Keratinocyte (primary cell): ENCODE measurements at regions not wholly inside any gene's neighbourhood (a gene's known extent, or its start where the extent isn't known, plus 50 kb on each side); places are given as distances from the start of the nearest gene placed in this dataset.

ENCODE experiments used
- EZH2 ChIP-seq: IDR thresholded peaks from one replicate; pipeline ENCODE4 v1.6.1; 2012; ENCODE audit warnings: inconsistent platforms, mild to moderate bottlenecking, low read length, moderate library complexity
- TF ChIP-seq, protein P1 (sequence below), 3 experiments: IDR thresholded peaks in 1 of 3; conservative IDR thresholded peaks in 1 of 3; optimal IDR thresholded peaks in 1 of 3; 2 replicates in 2 of 3; 3 replicates in 1 of 3; pipeline versions ENCODE3 to v1.5.1; 2011; ENCODE audit warnings: low read length in 3 of 3, mild to moderate bottlenecking in 3 of 3, moderate library complexity in 2 of 3, control low read depth in 1 of 3, inconsistent platforms in 1 of 3; ENCODE audit not compliant: insufficient read depth in 2 of 3; ENCODE audit errors: extremely low read depth in 1 of 3

DNA sequence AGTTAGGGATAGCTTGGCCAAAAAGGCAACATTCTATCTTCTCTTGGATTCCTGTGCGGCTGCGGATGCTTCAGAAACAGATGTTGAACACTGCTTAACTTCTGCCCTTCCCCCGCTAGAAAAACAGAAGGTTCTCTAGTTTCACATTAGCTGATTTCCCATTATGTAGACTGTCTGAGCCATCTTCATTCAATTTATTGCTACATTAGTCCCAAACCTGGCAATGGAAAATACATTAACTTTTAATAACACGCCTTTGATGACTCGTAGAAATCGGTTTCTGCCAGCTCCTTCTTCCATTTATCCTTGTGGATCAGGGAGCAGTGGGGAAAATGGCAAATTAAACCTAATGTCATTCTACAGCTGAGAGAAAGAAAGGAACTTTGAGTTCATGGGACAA is 119.9 kb downstream of the SLC16A9 start:
- TF ChIP-seq, protein P1, sequence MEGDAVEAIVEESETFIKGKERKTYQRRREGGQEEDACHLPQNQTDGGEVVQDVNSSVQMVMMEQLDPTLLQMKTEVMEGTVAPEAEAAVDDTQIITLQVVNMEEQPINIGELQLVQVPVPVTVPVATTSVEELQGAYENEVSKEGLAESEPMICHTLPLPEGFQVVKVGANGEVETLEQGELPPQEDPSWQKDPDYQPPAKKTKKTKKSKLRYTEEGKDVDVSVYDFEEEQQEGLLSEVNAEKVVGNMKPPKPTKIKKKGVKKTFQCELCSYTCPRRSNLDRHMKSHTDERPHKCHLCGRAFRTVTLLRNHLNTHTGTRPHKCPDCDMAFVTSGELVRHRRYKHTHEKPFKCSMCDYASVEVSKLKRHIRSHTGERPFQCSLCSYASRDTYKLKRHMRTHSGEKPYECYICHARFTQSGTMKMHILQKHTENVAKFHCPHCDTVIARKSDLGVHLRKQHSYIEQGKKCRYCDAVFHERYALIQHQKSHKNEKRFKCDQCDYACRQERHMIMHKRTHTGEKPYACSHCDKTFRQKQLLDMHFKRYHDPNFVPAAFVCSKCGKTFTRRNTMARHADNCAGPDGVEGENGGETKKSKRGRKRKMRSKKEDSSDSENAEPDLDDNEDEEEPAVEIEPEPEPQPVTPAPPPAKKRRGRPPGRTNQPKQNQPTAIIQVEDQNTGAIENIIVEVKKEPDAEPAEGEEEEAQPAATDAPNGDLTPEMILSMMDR (optimal IDR thresholded peaks at IDR 0.05 in 1 of 3, IDR thresholded peaks at IDR 0.05 in 1 of 3, conservative IDR thresholded peaks at IDR 0.05 in 1 of 3; ENCODE audit: extremely low read depth in 1 of 3, insufficient read depth in 2 of 3, low read length in 3 of 3), result no peak
- no peak for TF ChIP-seq EZH2
